ENCODE measurements at regions not wholly inside any gene's neighbourhood (a gene's known extent, or its start where the extent isn't known, plus 50 kb on each side); places are given as distances from the start of the nearest gene placed in this dataset.

GRCh38 chr3:187966636-187967406 is 187.1 kb upstream of the LPP start:
- no peak overlapping the region for H3K18ac ChIP-seq (ENCODE audit: insufficient read length, low read depth, low read length)
- no peak overlapping the region for H2AFZ ChIP-seq (ENCODE audit: low read length)
- no peak for TF ChIP-seq CTCF (conservative IDR thresholded peaks at IDR 0.05)
- no peak overlapping the region for H2BK20ac ChIP-seq (ENCODE audit: low read depth, low read length, poor library complexity, severe bottlenecking)
- Mint-ChIP-seq H3K36me3 (ENCODE audit: insufficient read depth in 1 of 3, low read depth in 3 of 3) (no peaks in the 10 kb centered on the region), H3K4me1 (peaks cover 2% of the 10 kb centered on the region in 2 experiments; a peak in 3 of 4 replicates), H3K9me3 (no peaks in the 10 kb centered on the region), H3K27me3 (ENCODE audit: low read depth) (no peaks in the 10 kb centered on the region), H3K27ac (no peak overlapping the region), H3K4me3 (no peak overlapping the region)
- H2BK15ac ChIP-seq (ENCODE audit: low read depth, low read length): no peak overlapping the region
- no peak overlapping the region for H3K9ac ChIP-seq (ENCODE audit: extremely low read depth, insufficient read length, low read length)
- no peaks in the 10 kb centered on the region for H4K20me1 ChIP-seq (ENCODE audit: control insufficient read depth, insufficient read depth, insufficient read length)
- no peak overlapping the region for H3K4ac ChIP-seq (ENCODE audit: low read depth, low read length)
- no peaks in the 10 kb centered on the region for H3K79me2 ChIP-seq (ENCODE audit: insufficient read depth, low read length)
- H3K4me1 ChIP-seq (ENCODE audit: insufficient read depth, low read length): no peaks in the 10 kb centered on the region
- H3K9me3 ChIP-seq (ENCODE audit: control insufficient read depth, low read depth, low read length): no peaks in the 10 kb centered on the region
- H4K91ac ChIP-seq (ENCODE audit: insufficient read length, low read depth, low read length): no peak overlapping the region
- WGBS (ENCODE audit: extremely low coverage, insufficient read length, low lambda C conversion rate): no CpG with 5 or more reads among the region's 8 CpGs
- no peak overlapping the region for H2BK12ac ChIP-seq (ENCODE audit: insufficient read length, low read depth, low read length)
- no peak overlapping the region for H2BK5ac ChIP-seq (ENCODE audit: insufficient read length, low read length)
- H4K8ac ChIP-seq (replicated peaks; ENCODE audit: insufficient read length, low read depth, low read length): no peak overlapping the region
- no peak overlapping the region for H3K14ac ChIP-seq (ENCODE audit: insufficient read depth, low read length)
- H3K23me2 ChIP-seq (ENCODE audit: insufficient read length, low read depth, low read length, poor library complexity, severe bottlenecking): no peaks in the 10 kb centered on the region
- DNase-seq: no peak
- H3K79me1 ChIP-seq (ENCODE audit: insufficient read depth, low read depth, low read length, poor library complexity, severe bottlenecking): no peaks in the 10 kb centered on the region
- H2AK5ac ChIP-seq (ENCODE audit: insufficient read length, low read length): no peak overlapping the region
- no peaks in the 10 kb centered on the region; the same call in 1 of the 2 replicates for H3K27me3 ChIP-seq (ENCODE audit: insufficient read depth, low read length)
- no peak overlapping the region for H4K5ac ChIP-seq (ENCODE audit: insufficient read length, low read depth, low read length)
- no peak overlapping the region for H3K23ac ChIP-seq (ENCODE audit: insufficient read length, low read depth, low read length)
- no peak overlapping the region for H3K56ac ChIP-seq (ENCODE audit: insufficient read length, low read depth, low read length)
- no peak overlapping the region for H3K4me2 ChIP-seq (ENCODE audit: insufficient read depth, insufficient read length, low read length)
- no peak overlapping the region for H3K27ac ChIP-seq (ENCODE audit: insufficient read length, low read depth, low read length)
- H3T11ph ChIP-seq (ENCODE audit: low read length): no peak overlapping the region
- no peak overlapping the region for H2BK120ac ChIP-seq (ENCODE audit: low read depth, low read length, poor library complexity, severe bottlenecking)

Data from H9 (cell line).